ENCODE measurements at regions not wholly inside any gene's neighbourhood (a gene's known extent, or its start where the extent isn't known, plus 50 kb on each side); places are given as distances from the start of the nearest gene placed in this dataset.
A peak's percentile ranks its signal among the peaks of the same experiment; 100 is the strongest.

GRCh38 chr1:30450148-30450817, 273.1 kb downstream of the MATN1 start:
- no peak overlapping the region for H3K4me3 Mint-ChIP-seq (ENCODE audit: low read depth)
- H3K27ac Mint-ChIP-seq = no peak overlapping the region
- H3K36me3 Mint-ChIP-seq (ENCODE audit: insufficient read depth) = no peaks in the 10 kb centered on the region
- no peak for TF ChIP-seq CTCF (IDR thresholded peaks at IDR 0.05; ENCODE audit: unreplicated experiment)
- peak; percentile 0 for DNase-seq (ENCODE audit: low spot score, unreplicated experiment)
- no peaks in the 10 kb centered on the region for H3K4me1 Mint-ChIP-seq (ENCODE audit: low read depth)
- H3K27me3 Mint-ChIP-seq = peaks cover 16% of the 10 kb centered on the region
- H3K9me3 Mint-ChIP-seq (ENCODE audit: low read depth) = no peaks in the 10 kb centered on the region

- Mint-ChIP-seq H3K27ac (no peak overlapping the region), H3K27me3 (peaks cover 13% of the 10 kb centered on the region), H3K9me3 (ENCODE audit: low read depth) (no peaks in the 10 kb centered on the region), H3K4me1 (ENCODE audit: low read depth) (no peaks in the 10 kb centered on the region), H3K36me3 (ENCODE audit: insufficient read depth) (no peaks in the 10 kb centered on the region), H3K4me3 (ENCODE audit: low read depth) (no peak overlapping the region)
- no peak for TF ChIP-seq CTCF (IDR thresholded peaks at IDR 0.05; ENCODE audit: unreplicated experiment)
- peak; percentile 2 for DNase-seq (ENCODE audit: low spot score, unreplicated experiment)
Measured at GRCh38 chr1:30449428-30450147, 273.8 kb downstream of the MATN1 start.

- H3K9me3 Mint-ChIP-seq (ENCODE audit: low read depth) = no peaks in the 10 kb centered on the region
- no peaks in the 10 kb centered on the region for H3K36me3 Mint-ChIP-seq (ENCODE audit: insufficient read depth)
- H3K4me1 Mint-ChIP-seq (ENCODE audit: low read depth) = no peaks in the 10 kb centered on the region
- DNase-seq (ENCODE audit: low spot score, unreplicated experiment) = no peak
- no peak overlapping the region for H3K27ac Mint-ChIP-seq
- H3K4me3 Mint-ChIP-seq (ENCODE audit: low read depth) = no peak overlapping the region
- no peak for TF ChIP-seq CTCF (IDR thresholded peaks at IDR 0.05; ENCODE audit: unreplicated experiment)
- H3K27me3 Mint-ChIP-seq = peaks cover 13% of the 10 kb centered on the region
Measured at GRCh38 chr1:30449003-30449402, 274.4 kb downstream of the MATN1 start.

- Mint-ChIP-seq H3K27ac (no peak overlapping the region), H3K4me3 (ENCODE audit: low read depth) (no peak overlapping the region), H3K36me3 (ENCODE audit: insufficient read depth) (no peaks in the 10 kb centered on the region), H3K27me3 (peaks cover 13% of the 10 kb centered on the region), H3K4me1 (ENCODE audit: low read depth) (no peaks in the 10 kb centered on the region), H3K9me3 (ENCODE audit: low read depth) (no peaks in the 10 kb centered on the region)
- peak; percentile 1 for DNase-seq (ENCODE audit: low spot score, unreplicated experiment)
- TF ChIP-seq CTCF (IDR thresholded peaks at IDR 0.05; ENCODE audit: unreplicated experiment) = no peak
Measured at GRCh38 chr1:30447701-30448100, 275.7 kb downstream of the MATN1 start.

- H3K4me1 Mint-ChIP-seq (ENCODE audit: low read depth) = no peaks in the 10 kb centered on the region
- TF ChIP-seq CTCF (IDR thresholded peaks at IDR 0.05; ENCODE audit: unreplicated experiment) = no peak
- H3K4me3 Mint-ChIP-seq (ENCODE audit: low read depth) = no peak overlapping the region
- DNase-seq (ENCODE audit: low spot score, unreplicated experiment) = peak; percentile 2
- no peaks in the 10 kb centered on the region for H3K9me3 Mint-ChIP-seq (ENCODE audit: low read depth)
- H3K27me3 Mint-ChIP-seq = peaks cover 13% of the 10 kb centered on the region
- no peaks in the 10 kb centered on the region for H3K36me3 Mint-ChIP-seq (ENCODE audit: insufficient read depth)
- H3K27ac Mint-ChIP-seq = no peak overlapping the region
Measured at GRCh38 chr1:30447080-30447479, 276.3 kb downstream of the MATN1 start.

Data from progenitor cell of endocrine pancreas (in vitro differentiated cells).